ENCODE measurements at regions not wholly inside any gene's neighbourhood (a gene's known extent, or its start where the extent isn't known, plus 50 kb on each side); places are given as distances from the start of the nearest gene placed in this dataset.
"Not testable (repeated sequence)": the region's sequence is repeated elsewhere in the genome, so short reads cannot be mapped to it uniquely, and the experiment has no call there.

GRCh38 chr1:30476911-30477459, 246.4 kb downstream of the MATN1 start:
- DNase-seq, result no peak

DNA sequence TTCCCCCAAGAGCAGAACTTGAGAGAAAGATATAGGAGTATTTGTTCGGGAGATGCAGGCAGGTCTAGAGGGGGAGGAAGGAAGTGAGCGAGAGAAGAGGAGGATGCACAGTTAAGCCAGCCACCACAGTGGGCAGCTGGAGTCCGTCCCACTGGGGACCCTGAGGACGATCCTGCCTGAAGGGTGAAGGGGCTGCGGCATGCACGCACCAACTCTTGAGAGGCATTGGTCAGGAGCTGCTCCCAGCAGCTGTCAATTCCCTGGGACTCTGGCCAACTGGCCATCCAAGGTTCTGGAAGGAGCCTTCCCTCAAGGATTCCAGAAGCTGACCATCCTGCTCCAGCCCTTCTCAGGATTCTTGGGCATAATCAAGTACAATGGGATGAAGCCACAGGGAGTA, 246.9 kb downstream of the MATN1 start:
- no peak for DNase-seq

DNA sequence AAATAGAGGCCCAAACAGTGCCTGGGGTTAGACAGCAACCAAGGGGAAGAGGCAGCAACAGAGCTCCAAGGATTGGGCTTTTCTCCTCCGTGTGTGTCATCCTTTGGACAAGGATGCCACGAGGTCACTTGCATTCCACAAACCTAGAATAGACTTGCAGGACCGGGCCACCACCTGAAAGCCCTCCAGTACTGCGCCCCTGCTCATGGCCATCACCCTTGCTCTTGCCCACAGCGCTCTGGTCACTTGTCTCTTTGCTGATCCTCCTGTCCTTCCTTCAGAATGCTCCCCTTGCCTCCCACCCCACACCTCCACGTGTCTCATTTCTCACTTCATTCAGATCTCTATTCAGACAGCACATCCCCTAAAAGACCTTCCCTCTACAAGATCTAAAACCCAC, 247.4 kb downstream of the MATN1 start:
- DNase-seq, result no peak

- DNase-seq, result no peak
Measured at GRCh38 chr1:30475201-30475600, 248.2 kb downstream of the MATN1 start.

- DNase-seq, result no peak
Measured at GRCh38 chr1:30474818-30475200, 248.6 kb downstream of the MATN1 start.

- DNase-seq, result no peak
Measured at GRCh38 chr1:30473922-30474817, 249.2 kb downstream of the MATN1 start.

DNA sequence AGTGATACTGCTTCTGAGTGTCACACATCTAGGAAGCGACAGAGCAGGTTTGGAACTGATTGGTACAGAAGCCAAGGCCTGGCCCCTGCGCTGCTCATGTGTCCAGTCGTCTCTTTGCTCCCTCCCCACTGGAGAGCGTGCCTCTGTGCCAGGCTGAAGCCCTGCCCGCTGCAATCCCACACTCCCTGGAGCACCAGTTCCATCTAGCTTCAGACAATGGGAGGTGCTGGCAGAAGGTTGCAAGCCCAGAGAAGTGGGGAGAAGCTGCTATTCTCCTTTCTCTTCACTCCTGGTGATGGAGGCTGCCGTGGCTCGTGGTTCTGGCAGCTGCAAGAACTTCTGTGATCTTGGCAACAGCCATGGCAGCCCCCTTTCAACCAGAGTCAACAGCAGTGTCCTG, 250.9 kb downstream of the MATN1 start:
- no peak for DNase-seq

- no peak for DNase-seq
Measured at GRCh38 chr1:30472009-30472408, 251.4 kb downstream of the MATN1 start.

DNA sequence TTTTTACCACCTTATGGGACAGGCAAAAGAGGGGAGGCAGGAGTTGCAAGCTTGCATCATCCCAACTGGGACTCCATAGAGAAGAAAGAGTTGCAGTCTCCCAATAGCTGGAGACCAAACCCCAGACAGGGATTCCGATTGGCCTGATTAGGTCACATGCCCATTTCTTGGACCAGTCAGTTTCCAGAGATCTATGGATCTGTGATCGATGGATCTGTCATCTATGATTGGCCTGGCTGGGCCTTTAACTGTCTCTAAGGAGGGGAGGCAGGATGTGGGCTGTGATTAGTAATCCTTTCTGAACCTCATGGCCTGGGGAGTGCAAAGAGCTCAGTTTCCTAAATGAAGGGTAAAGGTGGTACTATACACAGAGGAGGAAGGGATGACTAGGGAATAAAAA, 252.1 kb downstream of the MATN1 start:
- DNase-seq, result no peak

- DNase-seq, result no peak
Measured at GRCh38 chr1:30469426-30469825, 254.0 kb downstream of the MATN1 start.

DNA sequence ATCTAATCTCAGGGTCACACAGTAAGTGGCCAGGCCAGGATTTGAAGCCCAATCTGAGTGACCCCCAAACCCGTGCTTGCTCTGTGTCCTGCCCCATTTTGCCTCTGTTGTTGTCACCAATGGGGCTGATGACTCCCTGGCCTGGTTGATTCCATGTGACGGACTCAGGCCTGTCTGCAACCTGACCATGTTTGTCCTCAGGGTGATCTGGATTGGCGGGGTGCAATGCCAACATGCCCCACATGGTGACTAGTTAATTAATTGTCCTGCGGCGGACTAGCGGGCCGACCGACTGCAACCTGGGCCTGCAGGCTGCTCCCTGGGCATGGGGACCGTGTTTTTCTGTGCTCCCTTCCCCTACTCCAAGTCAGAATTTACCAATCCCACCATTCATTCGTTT, 256.3 kb downstream of the MATN1 start:
- DNase-seq, result no peak

GRCh38 chr1:30466610-30467009, 256.8 kb downstream of the MATN1 start:
- DNase-seq, result no peak

GRCh38 chr1:30466026-30466425, 257.4 kb downstream of the MATN1 start:
- DNase-seq, result no peak

GRCh38 chr1:30465096-30465495, 258.3 kb downstream of the MATN1 start:
- no peak for DNase-seq

GRCh38 chr1:30464187-30464617, 259.2 kb downstream of the MATN1 start:
- no peak for DNase-seq

- no peak for DNase-seq
Measured at GRCh38 chr1:30462826-30463425, 260.5 kb downstream of the MATN1 start.

DNA sequence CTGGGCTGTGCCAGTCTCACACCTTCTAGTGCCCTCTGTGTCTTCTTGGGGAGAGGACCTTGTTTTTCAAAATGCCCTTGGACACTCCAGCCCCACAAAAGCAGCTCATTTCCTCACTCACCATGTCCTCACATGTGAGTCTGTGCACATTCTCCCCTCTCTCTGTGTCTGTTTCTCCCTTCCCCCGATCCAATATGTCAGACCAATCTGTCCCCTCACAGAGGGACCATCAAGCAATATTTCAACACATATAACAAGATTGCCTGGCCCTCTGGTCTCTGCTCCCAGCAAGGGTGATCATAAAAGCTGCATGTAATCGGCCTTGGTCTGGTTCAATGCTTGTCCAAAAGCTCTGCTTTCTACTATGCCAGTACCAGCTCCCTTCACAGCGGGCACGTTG, 261.2 kb downstream of the MATN1 start:
- no peak for DNase-seq

- no peak for DNase-seq
Measured at GRCh38 chr1:30461640-30462039, 261.7 kb downstream of the MATN1 start.

- DNase-seq, result no peak
Measured at GRCh38 chr1:30460661-30461060, 262.7 kb downstream of the MATN1 start.

GRCh38 chr1:30458730-30459485, 264.5 kb downstream of the MATN1 start:
- DNase-seq, result not testable (repeated sequence)

DNA sequence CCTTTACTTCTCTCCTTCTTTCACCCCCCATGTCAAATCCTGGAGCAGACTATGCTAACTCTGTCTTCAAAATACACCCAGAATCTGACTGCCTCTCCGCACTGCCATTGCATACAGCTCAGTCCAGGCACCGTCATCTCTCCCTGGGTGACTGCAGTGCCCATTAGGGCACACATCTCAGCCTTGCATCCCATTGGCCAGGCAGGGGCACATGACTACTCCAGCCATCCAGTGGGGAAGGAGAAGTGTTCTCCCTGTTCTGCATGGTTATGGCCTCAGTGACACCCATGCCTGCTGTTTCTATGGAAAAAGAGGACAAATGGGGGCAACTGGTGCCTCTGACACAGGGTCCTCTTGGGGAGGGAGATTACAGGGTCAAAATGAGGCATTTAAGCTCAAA, 270.5 kb downstream of the MATN1 start:
- DNase-seq, result no peak

GRCh38 chr1:30452170-30452569, 271.2 kb downstream of the MATN1 start:
- no peak for DNase-seq

DNA sequence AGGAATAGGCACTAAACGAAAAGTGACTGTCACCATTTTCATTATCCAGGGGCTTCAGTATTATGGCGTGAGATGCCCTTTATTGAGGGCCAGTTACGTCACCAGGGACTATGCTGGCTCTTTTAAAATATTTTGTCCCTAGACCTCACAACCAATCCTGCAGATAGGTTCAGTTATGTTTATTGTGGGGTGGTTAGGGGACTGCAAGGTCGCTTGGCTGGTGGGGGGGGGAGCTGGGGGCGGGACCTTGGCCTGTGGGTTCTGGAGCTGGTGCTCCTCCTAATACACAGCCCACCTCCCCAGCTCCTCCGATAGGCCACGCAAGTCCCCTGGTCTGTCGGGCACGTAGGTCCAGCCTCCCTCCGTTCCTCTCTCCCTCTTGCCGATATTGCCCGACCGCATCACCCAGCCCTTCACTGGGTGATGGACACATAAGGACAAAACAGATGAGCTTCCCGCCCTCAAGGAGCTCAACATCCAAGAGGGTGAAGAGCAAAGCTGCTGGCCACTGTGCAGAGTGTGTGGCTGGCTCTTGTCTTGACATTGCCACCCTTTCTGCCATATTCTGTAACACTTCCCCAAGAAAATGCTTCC, 271.8 kb downstream of the MATN1 start:
- DNase-seq, result no peak
